OCI-LY3 (cell line): ENCODE measurements at regions not wholly inside any gene's neighbourhood (a gene's known extent, or its start where the extent isn't known, plus 50 kb on each side); places are given as distances from the start of the nearest gene placed in this dataset.

ENCODE experiments used
- EZH2phosphoT487 ChIP-seq: fragments of 200-600 bp; shearing (Covaris generic); IDR thresholded peaks from 2 replicates; pipeline ENCODE4 v1.6.1; 2018; ENCODE audit warnings: antibody characterized with exemption, mixed run types, low read depth
- TF ChIP-seq, protein P1 (sequence below): fragments of 200-600, 300-600 bp; sonication (generic); IDR thresholded peaks from 2 replicates; pipeline ENCODE4 v1.5.1; 2014; ENCODE audit warnings: antibody characterized with exemption, low read length, low read depth

- TF ChIP-seq, protein P1, sequence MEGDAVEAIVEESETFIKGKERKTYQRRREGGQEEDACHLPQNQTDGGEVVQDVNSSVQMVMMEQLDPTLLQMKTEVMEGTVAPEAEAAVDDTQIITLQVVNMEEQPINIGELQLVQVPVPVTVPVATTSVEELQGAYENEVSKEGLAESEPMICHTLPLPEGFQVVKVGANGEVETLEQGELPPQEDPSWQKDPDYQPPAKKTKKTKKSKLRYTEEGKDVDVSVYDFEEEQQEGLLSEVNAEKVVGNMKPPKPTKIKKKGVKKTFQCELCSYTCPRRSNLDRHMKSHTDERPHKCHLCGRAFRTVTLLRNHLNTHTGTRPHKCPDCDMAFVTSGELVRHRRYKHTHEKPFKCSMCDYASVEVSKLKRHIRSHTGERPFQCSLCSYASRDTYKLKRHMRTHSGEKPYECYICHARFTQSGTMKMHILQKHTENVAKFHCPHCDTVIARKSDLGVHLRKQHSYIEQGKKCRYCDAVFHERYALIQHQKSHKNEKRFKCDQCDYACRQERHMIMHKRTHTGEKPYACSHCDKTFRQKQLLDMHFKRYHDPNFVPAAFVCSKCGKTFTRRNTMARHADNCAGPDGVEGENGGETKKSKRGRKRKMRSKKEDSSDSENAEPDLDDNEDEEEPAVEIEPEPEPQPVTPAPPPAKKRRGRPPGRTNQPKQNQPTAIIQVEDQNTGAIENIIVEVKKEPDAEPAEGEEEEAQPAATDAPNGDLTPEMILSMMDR = no peak
- no peak for TF ChIP-seq EZH2phosphoT487
Observed at GRCh38 chr7:156139112-156139511, 326.8 kb upstream of the SHH start.
